ENCODE measurements at regions not wholly inside any gene's neighbourhood (a gene's known extent, or its start where the extent isn't known, plus 50 kb on each side); places are given as distances from the start of the nearest gene placed in this dataset.
"Not testable (repeated sequence)": the region's sequence is repeated elsewhere in the genome, so short reads cannot be mapped to it uniquely, and the experiment has no call there.

DNA sequence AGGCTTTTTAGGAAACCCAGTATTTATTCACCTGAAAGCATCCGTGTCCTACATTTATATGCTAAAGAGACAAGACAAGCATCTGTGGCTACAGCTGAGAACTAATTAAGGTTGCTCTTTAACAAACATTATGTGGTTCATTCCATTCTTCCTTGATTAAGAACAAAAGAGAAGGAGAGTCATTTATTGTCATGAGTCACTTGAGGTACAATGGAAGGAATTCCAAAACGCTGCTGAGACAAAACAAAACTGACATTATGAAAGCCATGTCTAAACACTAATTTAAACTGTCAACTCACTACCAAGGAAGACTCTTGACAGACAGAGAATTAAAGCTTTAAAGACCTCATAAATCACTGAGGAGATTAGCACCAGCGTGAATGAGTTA lies 214.4 kb downstream of the BMP4 start:
- no peak for DNase-seq (ENCODE audit: low read depth)

DNA sequence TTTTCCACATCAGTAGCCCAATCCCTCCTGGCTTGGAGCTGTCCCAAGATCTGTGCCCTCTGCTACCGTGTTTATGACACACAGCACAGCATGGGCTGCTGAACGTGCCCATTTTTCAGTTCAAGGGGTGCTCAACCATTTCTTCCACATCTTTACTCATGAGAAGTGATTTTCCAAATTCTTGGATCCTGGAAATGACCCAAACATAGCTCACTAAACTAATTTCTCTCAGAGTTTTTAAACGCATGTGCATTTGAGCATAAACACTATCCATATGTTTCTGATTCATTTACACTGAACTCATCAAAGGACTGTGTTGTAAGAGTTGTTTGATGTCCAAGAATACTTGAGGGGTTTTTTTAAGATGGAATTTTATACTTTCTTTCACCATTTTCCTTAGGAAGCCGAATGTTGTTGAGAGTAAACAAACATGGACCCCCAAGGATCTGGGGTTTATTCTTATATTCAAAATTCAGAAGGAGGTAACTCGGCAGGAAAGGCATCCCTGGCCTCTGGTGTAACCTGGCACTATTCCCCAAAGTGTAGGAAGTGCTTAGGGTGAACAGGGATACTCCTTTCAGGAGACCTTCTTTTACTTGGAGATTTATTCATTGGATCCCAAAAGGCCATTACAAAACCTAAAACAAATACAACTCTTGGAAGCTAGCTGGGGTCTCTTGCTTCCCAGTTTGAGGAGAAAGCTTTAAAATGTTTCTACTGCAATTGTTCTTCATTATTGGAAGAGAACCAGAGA lies 215.0 kb downstream of the BMP4 start:
- peak; percentile 15 for DNase-seq (ENCODE audit: low read depth)

DNA sequence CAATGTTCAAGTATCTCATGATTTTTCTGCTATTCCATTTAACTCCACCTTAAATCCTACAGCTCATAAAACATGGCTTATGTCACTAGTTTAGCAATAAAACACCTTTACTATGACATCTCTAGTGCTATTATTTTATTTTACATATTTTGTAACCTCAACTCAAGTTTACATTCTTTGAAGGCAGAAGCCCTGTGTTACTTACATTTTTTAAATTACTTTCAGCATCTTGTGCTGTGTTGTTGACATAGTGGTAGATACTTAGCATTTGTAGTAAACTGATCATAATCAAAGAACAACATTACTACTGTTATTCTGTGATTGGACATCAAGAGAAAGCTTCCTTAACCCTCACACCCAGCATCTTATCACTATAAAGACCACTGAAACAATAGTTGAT lies 216.1 kb downstream of the BMP4 start:
- no peak for DNase-seq (ENCODE audit: low read depth)

DNA sequence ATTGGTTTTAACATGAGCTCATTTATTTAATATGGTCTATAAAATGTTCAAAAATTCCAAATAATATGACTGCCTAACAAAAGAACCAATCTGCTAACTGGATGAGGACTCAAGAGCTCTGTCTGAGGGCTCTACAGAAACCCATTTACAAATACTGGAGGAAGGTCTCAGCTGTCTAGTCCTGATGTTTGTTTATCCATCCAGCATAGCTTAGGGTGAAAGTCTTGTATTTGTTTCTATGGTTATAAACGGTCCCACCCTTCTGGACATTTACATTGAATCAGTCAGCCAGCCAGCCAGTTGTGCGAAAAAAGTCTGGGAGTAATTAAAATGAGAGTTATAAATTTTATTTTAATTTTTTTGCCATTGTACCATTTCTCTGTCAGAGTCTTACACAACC lies 220.7 kb downstream of the BMP4 start:
- DNase-seq (ENCODE audit: low read depth) = no peak

DNA sequence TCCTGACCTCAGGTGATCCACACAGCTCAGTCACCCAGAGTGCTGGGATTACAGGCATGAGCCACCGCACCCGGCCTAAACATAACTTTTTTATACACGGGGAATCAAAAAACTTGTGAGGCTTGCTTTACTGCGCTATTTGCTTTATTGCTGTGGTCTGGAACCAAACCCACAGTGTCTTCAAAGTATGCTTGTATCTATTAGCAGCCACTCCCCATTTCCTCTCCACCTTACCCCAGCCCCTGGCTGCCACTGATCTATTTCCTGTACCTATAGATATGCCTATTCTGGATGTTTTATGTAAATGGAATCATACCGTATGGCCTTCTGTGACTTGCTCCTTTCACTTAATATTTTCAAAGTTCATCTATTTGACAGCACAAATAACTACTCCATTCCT lies 233.4 kb downstream of the BMP4 start:
- no peak for DNase-seq (ENCODE audit: low read depth)

DNA sequence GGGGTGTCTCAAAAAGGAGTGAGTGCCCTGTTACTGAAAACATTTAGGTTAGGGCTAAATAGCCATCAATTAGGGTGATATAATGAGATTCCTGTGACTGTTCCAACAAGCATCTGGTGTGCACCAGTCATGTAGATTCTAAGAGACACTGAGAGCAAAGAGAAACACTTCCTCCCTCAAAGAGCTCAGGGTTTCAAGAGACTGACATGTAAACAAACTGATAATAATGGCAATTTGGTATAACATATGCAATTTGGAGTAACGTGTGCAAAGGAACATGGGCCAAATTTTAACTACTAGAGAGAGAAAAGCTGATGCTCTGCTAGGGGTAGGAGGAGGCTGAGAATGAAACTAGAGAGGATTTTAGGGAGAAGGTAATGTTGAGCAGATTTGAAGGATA lies 237.1 kb downstream of the BMP4 start:
- DNase-seq (ENCODE audit: low read depth) = no peak

DNA sequence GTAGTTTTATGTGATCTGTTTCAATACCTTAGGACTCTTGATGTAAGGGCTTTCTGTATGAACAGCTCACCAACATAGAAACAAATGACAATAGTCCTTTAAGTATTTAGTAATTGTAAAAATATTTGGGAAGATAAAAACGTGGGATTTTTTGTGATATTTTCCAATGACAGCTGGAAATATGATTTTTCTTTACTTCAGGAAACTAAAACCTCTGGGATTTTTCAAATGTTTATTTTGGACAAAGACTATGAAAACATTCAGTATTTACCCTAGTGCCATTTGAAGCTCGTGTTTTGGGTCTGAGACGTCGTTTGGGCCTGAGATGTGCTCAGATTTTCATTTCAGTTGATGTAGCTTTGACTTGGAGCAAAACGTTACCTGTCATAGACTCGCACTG lies 240.0 kb downstream of the BMP4 start:
- no peak for DNase-seq (ENCODE audit: low read depth)

DNA sequence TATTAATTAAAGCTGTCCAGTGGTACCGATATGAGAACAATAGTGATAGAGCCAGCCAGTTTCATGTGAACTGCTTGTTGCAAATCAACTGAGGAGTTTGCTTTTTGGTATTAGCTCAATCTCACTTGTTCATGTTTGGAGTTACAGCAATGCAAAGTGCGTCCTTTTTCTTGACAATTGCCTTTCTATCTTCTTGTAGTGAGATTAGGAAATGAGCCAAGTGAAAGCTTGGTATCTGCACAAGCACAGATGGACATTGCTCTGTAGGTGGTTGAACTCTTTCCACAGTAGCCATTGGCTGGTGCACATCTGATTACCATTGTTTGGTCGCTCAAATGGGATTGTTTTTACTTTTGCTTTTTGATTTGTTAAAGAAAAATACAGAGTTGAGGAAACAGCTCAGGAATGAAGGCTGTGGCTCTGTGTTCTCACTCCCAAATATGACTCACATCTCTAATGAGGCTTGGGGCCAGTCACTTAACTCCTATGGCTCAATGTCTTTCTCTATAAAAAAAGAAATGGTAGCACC lies 241.4 kb downstream of the BMP4 start:
- DNase-seq (ENCODE audit: low read depth) = peak; percentile 28

DNA sequence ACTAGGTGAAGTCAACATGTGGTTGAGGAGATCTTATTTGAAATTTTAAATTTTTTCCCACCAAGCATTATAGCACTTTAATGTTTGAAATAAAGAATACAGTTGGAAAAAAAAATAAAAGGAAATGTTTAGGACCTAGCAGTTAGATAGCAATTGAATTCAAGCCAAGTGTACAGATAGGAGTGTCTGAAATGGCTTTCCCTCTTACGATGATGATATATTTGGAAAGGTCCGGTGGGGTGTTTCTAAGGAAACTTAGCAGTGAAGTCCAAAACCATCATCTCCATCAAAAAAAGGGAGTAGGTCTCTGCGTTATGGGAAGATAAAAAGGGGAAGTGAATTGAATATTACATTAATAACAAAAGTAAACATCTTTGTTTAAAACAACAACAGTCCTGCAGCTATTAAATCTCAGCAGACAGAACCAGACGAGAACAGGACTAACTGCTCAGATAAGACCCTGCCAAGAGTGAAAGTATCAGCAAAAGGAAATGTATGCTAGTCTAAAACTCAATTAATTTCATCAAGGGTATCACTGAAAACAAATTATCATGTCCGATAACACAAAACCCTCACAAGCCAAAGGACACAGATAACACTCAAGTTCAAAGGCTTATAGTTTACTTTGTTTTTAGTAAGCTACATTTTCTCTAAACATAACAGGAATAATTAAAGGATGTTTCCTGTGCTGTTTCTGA lies 242.0 kb downstream of the BMP4 start:
- no peak for DNase-seq (ENCODE audit: low read depth)

DNA sequence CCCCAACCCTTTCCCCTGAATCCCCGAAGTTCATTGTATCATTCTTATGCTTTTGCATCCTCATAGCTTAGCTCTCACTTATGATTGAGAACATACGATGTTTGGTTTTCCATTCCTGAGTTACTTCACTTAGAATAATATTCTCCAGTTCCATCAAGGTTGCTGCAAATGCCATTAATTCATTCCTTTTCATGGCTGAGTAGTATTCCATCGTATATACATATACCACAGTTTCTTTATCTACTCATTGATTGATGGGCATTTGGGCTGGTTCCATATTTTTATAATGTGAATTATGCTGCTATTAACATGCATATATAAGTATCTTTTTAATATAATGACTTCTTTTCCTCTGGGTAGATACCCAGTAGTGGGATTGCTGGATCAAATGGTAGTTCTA lies 243.7 kb downstream of the BMP4 start:
- not testable (repeated sequence) for DNase-seq (ENCODE audit: low read depth)

DNA sequence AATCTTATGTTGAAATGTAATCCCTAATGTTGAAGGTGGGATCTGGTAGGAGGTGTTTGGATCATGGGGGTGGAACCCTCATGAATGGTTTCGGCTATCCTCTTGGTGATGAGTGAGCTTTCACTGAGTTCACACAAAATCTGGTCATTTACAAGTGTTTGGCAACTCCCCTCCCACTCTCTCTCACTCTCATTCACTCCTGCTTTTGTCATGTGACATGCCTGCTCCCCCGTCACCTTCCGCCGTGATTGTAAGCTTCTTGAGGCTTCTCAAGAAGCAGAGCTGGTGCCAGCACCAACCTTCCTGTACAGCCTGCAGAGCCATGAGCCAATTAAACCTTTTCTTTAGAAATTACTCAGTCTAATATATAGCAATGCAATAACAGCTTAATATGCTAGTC lies 245.4 kb downstream of the BMP4 start:
- DNase-seq (ENCODE audit: low read depth) = no peak

DNA sequence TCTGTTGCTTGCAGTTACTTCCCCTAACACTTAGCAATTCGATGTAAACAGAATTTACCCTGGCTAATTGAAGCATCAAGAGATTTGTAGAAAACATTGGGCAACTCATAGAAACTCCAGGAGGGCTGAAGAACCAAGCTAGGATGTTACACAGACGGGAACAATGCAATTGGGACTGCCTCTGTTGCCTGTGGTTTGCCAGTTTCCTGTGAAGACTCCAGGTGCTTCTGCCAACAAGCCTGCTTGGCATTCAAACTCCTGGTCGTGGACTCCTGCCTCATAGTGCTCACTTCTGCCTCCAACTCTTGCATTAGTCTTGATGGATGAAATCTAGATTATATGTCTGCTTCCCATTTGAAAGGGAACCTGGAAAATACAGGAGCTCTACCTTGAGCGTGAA lies 246.0 kb downstream of the BMP4 start:
- DNase-seq (ENCODE audit: low read depth) = no peak

DNA sequence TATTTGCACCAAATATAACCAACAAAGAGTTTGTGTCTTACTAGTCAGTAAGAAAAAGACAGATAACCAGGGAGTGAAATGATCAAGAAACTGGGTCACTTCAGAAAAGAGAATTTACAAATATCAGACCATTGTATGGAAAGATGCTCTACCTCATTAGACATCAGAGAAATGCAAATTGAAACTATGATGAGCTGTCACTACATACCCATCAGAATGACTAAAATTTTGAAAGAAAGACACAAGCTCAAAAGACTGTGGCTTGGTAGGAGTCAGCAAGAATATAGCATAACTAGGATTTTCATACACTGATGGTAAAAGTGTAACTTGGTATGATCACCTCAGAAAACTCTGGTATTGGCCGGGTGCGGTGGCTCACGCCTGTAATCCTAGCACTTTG lies 247.2 kb downstream of the BMP4 start:
- DNase-seq (ENCODE audit: low read depth) = no peak

DNA sequence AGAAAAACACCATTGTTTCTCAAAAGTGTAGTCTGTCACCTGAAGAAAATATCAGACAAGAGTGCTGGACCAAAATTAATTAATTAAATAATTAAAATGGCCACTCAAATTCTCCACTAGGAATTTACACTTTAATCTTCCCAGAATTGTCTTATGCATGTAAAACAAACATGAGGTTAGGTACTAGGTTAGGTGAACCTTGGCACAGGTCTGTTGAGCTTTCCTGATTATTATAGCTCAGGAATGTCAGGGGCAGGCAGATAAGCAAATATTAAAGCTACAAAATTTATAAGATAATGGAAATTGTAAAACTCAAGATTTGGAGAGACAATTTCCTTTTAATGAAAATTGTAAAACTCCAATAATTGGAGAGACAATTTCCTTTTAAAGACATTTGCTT lies 253.2 kb downstream of the BMP4 start:
- DNase-seq (ENCODE audit: low read depth) = no peak

DNA sequence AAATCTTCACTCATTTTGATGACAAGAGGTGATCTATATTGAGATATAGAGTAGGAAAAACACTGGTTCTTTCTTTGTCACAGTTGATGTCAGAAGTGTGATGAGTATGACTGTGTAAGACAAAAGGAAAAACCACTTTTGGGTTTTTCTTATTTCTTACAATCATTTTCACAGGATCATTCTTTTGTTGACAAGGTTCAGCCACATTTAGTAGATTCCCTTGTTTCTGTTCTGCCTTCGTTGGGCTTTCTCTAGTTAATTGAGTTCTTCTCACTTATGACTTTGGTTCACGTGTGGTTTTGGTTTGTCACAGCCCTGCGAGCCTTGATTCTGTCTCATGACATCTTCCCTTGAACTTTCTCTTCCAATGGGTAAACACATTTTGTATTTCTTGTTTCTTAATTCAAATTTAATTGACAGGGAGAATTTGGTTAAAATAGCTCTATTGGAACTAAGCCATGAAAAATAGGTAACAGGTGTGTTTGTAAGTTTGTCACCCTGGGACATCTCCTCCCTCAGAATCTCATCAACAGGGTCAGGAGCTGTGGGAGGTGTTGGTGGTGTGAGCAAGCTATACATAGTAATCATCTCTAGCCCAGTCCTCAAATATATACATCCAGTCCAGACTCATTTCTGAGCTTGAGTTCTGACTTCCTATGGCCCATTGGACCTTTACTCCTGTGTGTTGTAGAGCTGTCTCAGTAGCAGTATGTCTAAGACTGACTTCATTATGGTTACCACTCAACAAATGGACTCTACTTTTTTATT lies 255.3 kb downstream of the BMP4 start:
- DNase-seq (ENCODE audit: low read depth) = no peak

DNA sequence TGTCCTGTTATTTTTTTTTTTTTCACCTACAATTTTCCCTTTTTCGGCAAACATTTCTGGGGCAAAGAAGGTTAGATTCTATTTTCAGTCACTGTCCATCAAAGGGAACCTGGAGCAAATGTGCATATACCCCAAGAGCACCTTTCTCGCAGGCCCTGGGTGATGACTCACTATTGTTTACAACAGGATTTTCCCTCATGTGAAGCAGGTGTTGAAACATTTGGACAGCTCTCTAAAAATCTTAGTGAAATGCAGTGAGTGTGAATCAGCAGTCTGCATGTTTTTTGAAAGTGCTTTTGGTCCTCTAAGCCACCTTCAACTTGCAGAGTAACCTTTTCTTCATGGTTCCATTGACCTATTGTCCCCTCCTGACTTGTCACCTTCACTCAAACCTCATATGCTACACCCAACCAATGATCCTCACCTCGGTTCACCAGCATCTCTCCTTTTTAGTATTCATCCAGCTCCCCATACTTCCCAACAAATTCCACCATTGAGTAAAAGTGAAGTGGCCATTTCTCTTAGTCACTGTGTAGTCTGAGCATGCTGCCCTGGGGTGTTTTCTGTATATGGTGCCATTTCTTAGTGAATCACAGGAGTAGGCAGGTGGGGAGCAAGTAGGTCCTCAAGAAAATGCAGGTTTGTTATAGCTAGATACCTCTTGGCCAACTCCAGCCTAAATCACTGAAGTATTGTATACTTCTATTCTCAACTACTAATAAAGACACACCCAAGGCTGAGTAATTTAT lies 260.2 kb downstream of the BMP4 start:
- DNase-seq (ENCODE audit: low read depth) = no peak

DNA sequence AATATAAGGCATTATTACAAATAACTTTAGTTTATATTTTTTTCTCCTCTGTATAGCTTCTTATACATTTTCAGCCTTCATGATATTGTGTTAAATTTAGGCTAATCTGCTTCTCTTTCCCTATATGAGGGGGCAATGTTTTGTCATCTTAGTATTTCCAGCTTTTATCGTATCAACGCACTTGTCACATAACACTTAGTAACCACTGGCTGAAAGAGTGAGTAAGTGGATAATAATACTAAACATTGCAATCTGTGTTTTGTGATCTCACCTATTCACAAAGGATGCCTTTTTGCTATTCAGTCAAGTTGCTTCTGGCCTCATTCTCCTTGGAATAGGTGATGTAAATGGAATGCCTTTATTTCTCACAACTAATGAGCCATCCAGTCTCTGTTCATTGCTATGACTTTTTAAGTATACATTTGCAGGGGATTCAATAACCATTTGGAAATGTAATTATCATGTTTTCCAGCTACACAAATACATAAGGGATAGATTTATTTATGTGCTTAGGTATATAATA lies 260.9 kb downstream of the BMP4 start:
- no peak for DNase-seq (ENCODE audit: low read depth)

DNA sequence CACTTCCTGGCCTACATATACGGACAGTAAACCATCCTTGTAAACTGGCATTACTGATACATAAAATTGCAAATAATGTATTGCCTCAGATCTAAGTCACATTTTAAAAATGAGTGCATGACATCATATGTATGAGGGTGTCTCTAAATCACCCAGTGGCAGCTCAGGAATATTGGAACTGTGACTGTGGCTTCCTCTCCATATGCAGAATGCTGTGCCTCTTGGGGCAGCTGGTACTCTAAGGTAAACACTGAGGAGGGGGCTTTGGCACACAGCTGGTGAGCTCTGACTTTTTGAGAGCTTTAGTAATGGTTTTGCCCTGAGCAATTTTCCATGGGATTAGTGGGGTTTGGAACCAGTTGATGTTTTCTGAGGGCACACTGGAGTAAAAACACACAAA lies 263.7 kb downstream of the BMP4 start:
- no peak for DNase-seq (ENCODE audit: low read depth)

DNA sequence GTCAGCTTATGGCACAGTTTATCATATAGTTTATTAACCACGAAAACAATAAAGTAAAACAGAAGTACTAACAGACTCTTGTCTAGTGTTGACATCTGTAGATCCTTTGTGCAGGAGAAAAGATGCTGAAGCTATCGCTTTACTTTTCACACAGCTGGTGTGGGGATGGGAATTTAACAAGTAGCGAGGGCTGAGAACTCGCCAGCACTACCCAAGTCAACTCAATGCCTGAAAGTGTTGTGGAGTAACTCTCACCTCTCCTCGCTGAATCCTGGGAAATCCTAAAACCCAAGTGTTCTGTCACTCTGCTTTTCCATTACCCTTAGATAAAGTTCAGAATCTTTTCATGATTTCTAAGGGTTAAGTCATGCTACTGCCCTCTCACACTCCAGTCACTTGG lies 264.2 kb downstream of the BMP4 start:
- no peak for DNase-seq (ENCODE audit: low read depth)

DNA sequence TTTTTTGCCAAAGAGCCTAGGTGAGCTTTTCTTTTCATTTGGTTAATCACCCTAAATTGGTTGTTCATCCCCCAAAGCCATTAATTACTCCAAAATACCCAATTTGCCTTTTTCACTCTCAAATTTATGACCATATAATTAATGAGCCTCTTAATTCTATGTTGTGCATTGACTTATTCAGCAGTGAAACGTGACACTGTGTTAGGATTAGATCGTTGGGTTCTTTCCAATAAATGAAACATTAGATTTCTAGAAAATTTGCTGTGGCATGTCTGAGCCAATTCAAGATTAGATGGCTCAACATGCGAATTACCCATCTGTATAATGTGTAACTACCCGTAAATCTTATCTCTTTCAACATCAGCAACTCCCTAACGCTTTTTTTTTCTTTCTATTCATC lies 273.4 kb downstream of the BMP4 start:
- no peak for DNase-seq (ENCODE audit: low read depth)

DNA sequence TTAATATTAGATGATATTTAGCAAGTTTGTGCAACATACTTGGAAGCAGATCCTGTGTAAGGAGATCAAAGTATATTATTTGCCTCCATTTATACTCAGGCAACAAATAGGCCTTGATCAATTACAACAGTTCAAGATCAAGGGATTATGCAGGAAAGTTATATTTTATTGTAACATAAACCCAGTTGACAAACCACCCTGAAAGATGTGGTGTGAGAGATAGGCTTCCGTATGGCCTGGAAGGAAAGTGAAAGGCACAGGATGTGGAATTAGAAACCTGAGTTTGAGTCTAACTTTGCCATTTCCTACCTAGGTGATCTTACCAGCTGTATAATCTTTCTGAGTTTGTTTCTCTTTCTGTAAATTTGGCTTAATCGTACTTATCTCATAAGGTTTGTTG lies 284.1 kb downstream of the BMP4 start:
- DNase-seq (ENCODE audit: low read depth) = no peak

DNA sequence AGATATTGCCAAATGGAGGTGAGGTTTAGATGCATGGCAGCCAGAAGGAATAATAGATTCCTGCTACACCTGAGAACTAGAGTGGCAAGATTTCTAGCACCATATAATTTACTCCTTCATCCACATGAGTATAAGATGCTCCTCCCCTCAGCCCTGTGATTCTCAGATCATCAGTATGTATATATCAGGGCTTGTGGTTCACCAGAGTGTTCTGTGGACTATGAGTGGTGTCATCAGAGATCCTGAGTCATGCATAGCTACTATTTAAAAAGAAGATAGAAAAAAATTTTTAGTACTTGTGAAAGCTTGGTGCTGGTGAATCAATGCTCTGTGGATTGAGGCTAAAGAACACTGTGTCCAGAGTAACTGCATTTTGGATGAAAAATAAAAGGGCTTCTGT lies 285.9 kb downstream of the BMP4 start:
- DNase-seq (ENCODE audit: low read depth) = peak; percentile 60
